ENCODE measurements at regions not wholly inside any gene's neighbourhood (a gene's known extent, or its start where the extent isn't known, plus 50 kb on each side); places are given as distances from the start of the nearest gene placed in this dataset.

GRCh38 chr2:36302911-36303310 is 52.7 kb upstream of the CRIM1 start:
- BruUV-seq (replicated peaks) = no TSS peak
- ChIA-PET CTCF (no interaction called here), POLR2A (ENCODE audit: low non-redundant PET) (no interaction called here)
- Histone ChIP-seq H3K36me3 (ENCODE audit: insufficient read depth, low read length, poor library complexity, severe bottlenecking) (no peaks in the 10 kb centered on the region), H3K27ac (ENCODE audit: low read depth, low read length, poor library complexity, severe bottlenecking) (no peak overlapping the region), H3K4me3 (ENCODE audit: low read depth, low read length, poor library complexity, severe bottlenecking) (no peak overlapping the region), H3K27me3 (replicated peaks; ENCODE audit: insufficient read depth, low read depth, low read length, poor library complexity) (no peaks in the 10 kb centered on the region), H3K4me1 (ENCODE audit: insufficient read depth, low read length, poor library complexity, severe bottlenecking) (no peaks in the 10 kb centered on the region), H3K9me3 (ENCODE audit: low read depth, low read length, poor library complexity, severe bottlenecking) (no peaks in the 10 kb centered on the region)
- TF ChIP-seq CTCF (conservative IDR thresholded peaks at IDR 0.05; ENCODE audit: low read depth, low read length) = no peak
- no peak for TF ChIP-seq EZH2 (IDR thresholded peaks at IDR 0.05; ENCODE audit: borderline replicate concordance, low read depth, low read length, poor library complexity, severe bottlenecking)
- DNase-seq (ENCODE audit: low spot score) = no peak
- intact Hi-C loops (cut with micrococcal nuclease; ENCODE audit: unreplicated experiment) = no loop called here

GRCh38 chr2:36301843-36302242 is 53.7 kb upstream of the CRIM1 start:
- intact Hi-C loops (cut with micrococcal nuclease; ENCODE audit: unreplicated experiment) = no loop called here
- H3K27ac ChIP-seq (ENCODE audit: low read depth, low read length, poor library complexity, severe bottlenecking) = no peak overlapping the region
- H3K9me3 ChIP-seq (ENCODE audit: low read depth, low read length, poor library complexity, severe bottlenecking) = no peaks in the 10 kb centered on the region
- no peaks in the 10 kb centered on the region for H3K27me3 ChIP-seq (replicated peaks; ENCODE audit: insufficient read depth, low read depth, low read length, poor library complexity)
- DNase-seq (ENCODE audit: low spot score) = no peak
- POLR2A ChIA-PET (ENCODE audit: low non-redundant PET) = no interaction called here
- no peak for TF ChIP-seq CTCF (conservative IDR thresholded peaks at IDR 0.05; ENCODE audit: low read depth, low read length)
- no peak for TF ChIP-seq EZH2 (IDR thresholded peaks at IDR 0.05; ENCODE audit: borderline replicate concordance, low read depth, low read length, poor library complexity, severe bottlenecking)
- H3K4me1 ChIP-seq (ENCODE audit: insufficient read depth, low read length, poor library complexity, severe bottlenecking) = no peaks in the 10 kb centered on the region
- no TSS peak for BruUV-seq (replicated peaks)
- no peak overlapping the region for H3K4me3 ChIP-seq (ENCODE audit: low read depth, low read length, poor library complexity, severe bottlenecking)
- CTCF ChIA-PET = no interaction called here
- no peaks in the 10 kb centered on the region for H3K36me3 ChIP-seq (ENCODE audit: insufficient read depth, low read length, poor library complexity, severe bottlenecking)

GRCh38 chr2:36300697-36301096 is 54.9 kb upstream of the CRIM1 start:
- no peaks in the 10 kb centered on the region for H3K9me3 ChIP-seq (ENCODE audit: low read depth, low read length, poor library complexity, severe bottlenecking)
- intact Hi-C loops (cut with micrococcal nuclease; ENCODE audit: unreplicated experiment) = no loop called here
- DNase-seq (ENCODE audit: low spot score) = no peak
- BruUV-seq (replicated peaks) = no TSS peak
- no peaks in the 10 kb centered on the region for H3K4me1 ChIP-seq (ENCODE audit: insufficient read depth, low read length, poor library complexity, severe bottlenecking)
- TF ChIP-seq CTCF (conservative IDR thresholded peaks at IDR 0.05; ENCODE audit: low read depth, low read length) (no peak), EZH2 (IDR thresholded peaks at IDR 0.05; ENCODE audit: borderline replicate concordance, low read depth, low read length, poor library complexity, severe bottlenecking) (no peak)
- no peaks in the 10 kb centered on the region for H3K27me3 ChIP-seq (replicated peaks; ENCODE audit: insufficient read depth, low read depth, low read length, poor library complexity)
- ChIA-PET POLR2A (ENCODE audit: low non-redundant PET) (no interaction called here), CTCF (no interaction called here)
- H3K27ac ChIP-seq (ENCODE audit: low read depth, low read length, poor library complexity, severe bottlenecking) = no peak overlapping the region
- no peaks in the 10 kb centered on the region for H3K36me3 ChIP-seq (ENCODE audit: insufficient read depth, low read length, poor library complexity, severe bottlenecking)
- no peak overlapping the region for H3K4me3 ChIP-seq (ENCODE audit: low read depth, low read length, poor library complexity, severe bottlenecking)
